ENCODE measurements at regions not wholly inside any gene's neighbourhood (a gene's known extent, or its start where the extent isn't known, plus 50 kb on each side); places are given as distances from the start of the nearest gene placed in this dataset.

GRCh38 chr4:107315584-107315983, 279.5 kb upstream of the DKK2 start:
- no peak for TF ChIP-seq CTCF (IDR thresholded peaks at IDR 0.05)
- TF ChIP-seq POLR2A (IDR thresholded peaks at IDR 0.05) = no peak
